ENCODE measurements at regions not wholly inside any gene's neighbourhood (a gene's known extent, or its start where the extent isn't known, plus 50 kb on each side); places are given as distances from the start of the nearest gene placed in this dataset.
"Not testable (repeated sequence)": the region's sequence is repeated elsewhere in the genome, so short reads cannot be mapped to it uniquely, and the experiment has no call there.

DNA sequence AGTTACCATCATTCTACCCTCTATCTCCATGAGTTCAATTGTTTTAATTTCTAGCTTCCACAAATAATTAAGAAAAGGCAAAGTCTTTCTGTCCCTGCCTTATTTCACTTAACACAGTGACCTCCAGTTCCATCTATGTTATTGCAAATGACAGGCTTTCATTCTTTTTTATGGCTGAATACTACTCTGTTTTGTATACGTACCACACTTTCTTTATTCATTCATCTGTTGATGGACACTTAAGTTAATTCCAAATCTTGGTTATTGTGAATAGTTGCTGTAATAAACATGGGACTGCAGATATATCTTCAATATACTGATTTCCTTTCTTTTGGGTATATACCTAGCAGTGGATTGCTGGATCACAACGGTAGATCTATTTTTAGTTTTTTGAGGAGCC lies 314.1 kb downstream of the SV2B start:
- H3K79me2 ChIP-seq (ENCODE audit: insufficient read depth, low read length) = no peaks in the 10 kb centered on the region
- no peak overlapping the region for H3K9ac ChIP-seq (ENCODE audit: low read length)
- H3K27ac ChIP-seq (ENCODE audit: low read depth, low read length, poor library complexity, severe bottlenecking) = no peak overlapping the region
- no peaks in the 10 kb centered on the region for H3K27me3 ChIP-seq (ENCODE audit: insufficient read depth, low read length)
- H3K4me3 ChIP-seq (ENCODE audit: low read depth, low read length, poor library complexity, severe bottlenecking) = no peak overlapping the region
- no peaks in the 10 kb centered on the region for H4K20me1 ChIP-seq (ENCODE audit: insufficient read depth, low read length)
- H3K4me1 ChIP-seq (ENCODE audit: insufficient read depth, low read length, severe bottlenecking) = no peaks in the 10 kb centered on the region
- H3K9me2 ChIP-seq (ENCODE audit: low read depth, low read length) = no peaks in the 10 kb centered on the region
- no peaks in the 10 kb centered on the region for H3K36me3 ChIP-seq (ENCODE audit: insufficient read depth, low read length)
- no peaks in the 10 kb centered on the region for H3K9me3 ChIP-seq (ENCODE audit: low read length)
- TF ChIP-seq EZH2 (IDR thresholded peaks at IDR 0.05; ENCODE audit: borderline replicate concordance, low read length) = no peak
- TF ChIP-seq CTCF (IDR thresholded peaks at IDR 0.05; ENCODE audit: low read length) = no peak
- H3K4me2 ChIP-seq (ENCODE audit: low read length) = no peak overlapping the region
- H3F3A ChIP-seq (ENCODE audit: insufficient read depth, low read length) = no peaks in the 10 kb centered on the region
- no peak overlapping the region for H2AFZ ChIP-seq (ENCODE audit: low read length)

DNA sequence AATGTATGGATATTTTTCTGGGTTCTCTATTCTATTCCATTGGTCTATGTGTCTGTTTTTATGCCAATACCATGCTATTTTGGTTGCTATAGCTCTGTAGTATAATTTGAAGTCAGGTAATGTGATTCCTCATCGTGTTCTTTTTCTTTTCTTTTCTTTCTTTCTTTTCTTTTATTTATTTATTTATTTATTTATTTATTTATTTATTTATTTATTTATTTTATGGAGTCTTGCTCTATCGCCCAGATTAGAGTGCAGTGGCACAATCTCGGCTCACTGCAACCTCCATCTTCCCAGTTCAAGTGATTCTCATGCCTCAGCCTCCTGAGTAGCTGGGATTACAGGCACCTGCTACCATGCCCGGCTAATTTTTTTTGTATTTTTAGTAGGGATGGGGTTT lies 315.2 kb downstream of the SV2B start:
- H4K20me1 ChIP-seq (ENCODE audit: insufficient read depth, low read length); H2AFZ ChIP-seq (ENCODE audit: low read length); H3K4me1 ChIP-seq (ENCODE audit: insufficient read depth, low read length, severe bottlenecking); H3K9ac ChIP-seq (ENCODE audit: low read length); H3K27ac ChIP-seq (ENCODE audit: low read depth, low read length, poor library complexity, severe bottlenecking); H3K27me3 ChIP-seq (ENCODE audit: insufficient read depth, low read length); H3K9me2 ChIP-seq (ENCODE audit: low read depth, low read length); H3K79me2 ChIP-seq (ENCODE audit: insufficient read depth, low read length); H3K36me3 ChIP-seq (ENCODE audit: insufficient read depth, low read length); H3K4me3 ChIP-seq (ENCODE audit: low read depth, low read length, poor library complexity, severe bottlenecking); H3K9me3 ChIP-seq (ENCODE audit: low read length); H3K4me2 ChIP-seq (ENCODE audit: low read length); H3F3A ChIP-seq (ENCODE audit: insufficient read depth, low read length): not testable (repeated sequence)

- Histone ChIP-seq H3F3A (ENCODE audit: insufficient read depth, low read length) (no peaks in the 10 kb centered on the region), H3K27me3 (ENCODE audit: insufficient read depth, low read length) (no peaks in the 10 kb centered on the region), H4K20me1 (ENCODE audit: insufficient read depth, low read length) (no peaks in the 10 kb centered on the region), H3K4me1 (ENCODE audit: insufficient read depth, low read length, severe bottlenecking) (no peaks in the 10 kb centered on the region), H3K36me3 (ENCODE audit: insufficient read depth, low read length) (no peaks in the 10 kb centered on the region), H3K9me2 (ENCODE audit: low read depth, low read length) (no peaks in the 10 kb centered on the region), H2AFZ (ENCODE audit: low read length) (no peak overlapping the region), H3K9me3 (ENCODE audit: low read length) (no peaks in the 10 kb centered on the region), H3K79me2 (ENCODE audit: insufficient read depth, low read length) (no peaks in the 10 kb centered on the region), H3K4me3 (ENCODE audit: low read depth, low read length, poor library complexity, severe bottlenecking) (no peak overlapping the region), H3K27ac (ENCODE audit: low read depth, low read length, poor library complexity, severe bottlenecking) (no peak overlapping the region), H3K4me2 (ENCODE audit: low read length) (no peak overlapping the region), H3K9ac (ENCODE audit: low read length) (no peak overlapping the region)
- TF ChIP-seq EZH2 (IDR thresholded peaks at IDR 0.05; ENCODE audit: borderline replicate concordance, low read length) = no peak
- TF ChIP-seq CTCF (IDR thresholded peaks at IDR 0.05; ENCODE audit: low read length) = no peak
Measured at GRCh38 chr15:91420689-91421088, 320.6 kb downstream of the SV2B start.

GRCh38 chr15:91422797-91423196 lies 322.7 kb downstream of the SV2B start:
- H3K36me3 ChIP-seq (ENCODE audit: insufficient read depth, low read length) = no peaks in the 10 kb centered on the region
- H3K4me1 ChIP-seq (ENCODE audit: insufficient read depth, low read length, severe bottlenecking) = no peaks in the 10 kb centered on the region
- no peak overlapping the region for H3K4me2 ChIP-seq (ENCODE audit: low read length)
- no peaks in the 10 kb centered on the region for H3K9me3 ChIP-seq (ENCODE audit: low read length)
- no peak overlapping the region for H3K4me3 ChIP-seq (ENCODE audit: low read depth, low read length, poor library complexity, severe bottlenecking)
- TF ChIP-seq CTCF (IDR thresholded peaks at IDR 0.05; ENCODE audit: low read length) = no peak
- no peak for TF ChIP-seq EZH2 (IDR thresholded peaks at IDR 0.05; ENCODE audit: borderline replicate concordance, low read length)
- H3F3A ChIP-seq (ENCODE audit: insufficient read depth, low read length) = no peaks in the 10 kb centered on the region
- no peak overlapping the region for H3K9ac ChIP-seq (ENCODE audit: low read length)
- no peaks in the 10 kb centered on the region for H4K20me1 ChIP-seq (ENCODE audit: insufficient read depth, low read length)
- H3K9me2 ChIP-seq (ENCODE audit: low read depth, low read length) = no peaks in the 10 kb centered on the region
- no peaks in the 10 kb centered on the region for H3K79me2 ChIP-seq (ENCODE audit: insufficient read depth, low read length)
- H3K27me3 ChIP-seq (ENCODE audit: insufficient read depth, low read length) = no peaks in the 10 kb centered on the region
- no peak overlapping the region for H3K27ac ChIP-seq (ENCODE audit: low read depth, low read length, poor library complexity, severe bottlenecking)
- no peak overlapping the region for H2AFZ ChIP-seq (ENCODE audit: low read length)
